Body of pancreas (tissue), 4 donors: ENCODE measurements at regions not wholly inside any gene's neighbourhood (a gene's known extent, or its start where the extent isn't known, plus 50 kb on each side); places are given as distances from the start of the nearest gene placed in this dataset.

ENCODE experiments used
- ATAC-seq: fragments of 150-250 bp; one replicate; pipeline ENCODE4 v1.9.1; 2016
- DNase-seq, 4 donors: peaks; one replicate each; pipeline ENCODE4 v3.0.0-alpha.2; 2019
- H3K27ac ChIP-seq, 4 donors: fragments of 200-600 bp; sonication (generic); 1 replicate in 3 of 4; 2 replicates in 1 of 4; pipeline versions ENCODE4 v1.5.1 to v1.6.1; 2016 to 2019; ENCODE audit warnings: mild to moderate bottlenecking in 1 of 4, mixed read lengths in 1 of 4, moderate library complexity in 1 of 4
- H3K27me3 ChIP-seq, 2 donors: fragments of 200-600 bp; sonication (generic); one replicate each; pipeline ENCODE4 v1.6.0; 2016; ENCODE audit warnings: mild to moderate bottlenecking in 1 of 2
- H3K36me3 ChIP-seq, 2 donors: fragments of 200-600 bp; sonication (generic); replicated peaks in 1 of 2; 2 replicates each; pipeline ENCODE4 v1.5.1; 2016; ENCODE audit warnings: low read depth in 2 of 2; ENCODE audit not compliant: insufficient read depth in 1 of 2
- H3K4me1 ChIP-seq: fragments of 200-600 bp; sonication (generic); one replicate; pipeline ENCODE4 v1.6.0; 2016
- H3K4me3 ChIP-seq, 2 donors: fragments of 200-600 bp; sonication (generic); 1 replicate in 1 of 2; 2 replicates in 1 of 2; pipeline ENCODE4 v1.5.1; 2016 to 2019
- H3K9me3 ChIP-seq, 3 donors: fragments of 200-600 bp; sonication (generic); 1 replicate in 2 of 3; 2 replicates in 1 of 3; pipeline ENCODE4 v1.5.1; 2016
- CTCF ChIP-seq, 7 experiments: fragments of 450-650 bp in 4 of 7; fragments of 200-600 bp in 3 of 7; sonication (generic) in 3 of 7; IDR thresholded peaks; one replicate each; pipeline ENCODE4 v1.5.1; 2016 to 2019; ENCODE audit warnings: antibody characterized with exemption in 7 of 7
- POLR2A ChIP-seq, 3 donors: fragments of 450-650 bp; IDR thresholded peaks; one replicate each; pipeline ENCODE4 v1.6.1; 2016; ENCODE audit warnings: antibody characterized with exemption in 3 of 3, mild to moderate bottlenecking in 2 of 3
- WGBS, 2 donors: methylation state at CpG; one replicate each; pipeline ENCODE4 v1.1.5; 2017; 5-methylcytosine and 5-hydroxymethylcytosine counted together
- intact Hi-C: fragments of 100-400 bp; cut with DNase I; formaldehyde crosslinking; loops from one replicate; pipeline ENCODE4 v1.15.1; 2023

- Histone ChIP-seq H3K4me3 (no peak overlapping the region), H3K9me3 (no peaks in the 10 kb centered on the region), H3K4me1 (no peaks in the 10 kb centered on the region), H3K27me3 (no peaks in the 10 kb centered on the region), H3K27ac (no peak overlapping the region), H3K36me3 (no peaks in the 10 kb centered on the region)
- ATAC-seq (no peak), DNase-seq (no peak)
- TF ChIP-seq CTCF (IDR thresholded peaks at IDR 0.05) (no peak), POLR2A (IDR thresholded peaks at IDR 0.05) (no peak)
- intact Hi-C loops, result no loop called here
- 63 to 81% methylated on average over 1 of the region's 1 CpG for WGBS, 2 donors
These were observed 727.2 kb upstream of the ADGRL2 start for GRCh38 chr1:81073580-81073979.

DNA sequence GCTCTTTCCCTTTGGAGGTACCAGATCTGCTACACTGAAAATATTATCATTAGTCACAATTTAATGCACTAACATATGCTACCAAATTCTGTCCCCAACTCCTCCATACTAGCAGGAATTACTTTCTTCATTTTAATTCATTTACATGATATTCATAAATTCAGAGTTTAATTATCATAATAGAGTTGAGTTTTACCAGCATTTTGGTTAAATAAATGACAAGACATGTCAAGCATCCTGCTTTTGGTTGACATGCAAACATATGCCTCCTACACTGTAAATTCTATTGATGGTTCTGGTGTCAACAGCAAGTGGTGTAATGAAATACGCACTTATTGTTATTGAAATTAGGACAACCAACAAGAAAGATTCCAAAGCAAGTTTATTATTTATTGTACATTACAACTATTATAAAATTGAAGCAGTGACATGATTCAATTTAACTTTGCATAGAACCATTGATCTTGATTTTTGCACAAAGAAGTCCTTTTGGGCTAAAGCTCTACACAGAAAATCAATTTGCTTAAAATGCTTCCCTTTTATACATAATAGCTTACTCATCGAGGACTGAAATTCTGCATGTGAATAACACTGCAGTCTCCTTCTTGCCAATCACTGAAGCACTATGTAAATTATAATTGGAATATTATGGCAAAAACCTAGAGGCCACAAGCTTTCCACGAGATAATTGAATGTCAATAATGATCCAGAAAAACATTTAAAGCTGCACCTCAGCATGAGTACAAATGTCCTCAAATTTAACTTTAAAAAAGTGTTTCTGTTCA, 728.6 kb upstream of the ADGRL2 start:
- Histone ChIP-seq H3K27ac (no peak overlapping the region), H3K4me3 (no peak overlapping the region), H3K9me3 (no peaks in the 10 kb centered on the region), H3K4me1 (no peaks in the 10 kb centered on the region), H3K36me3 (no peaks in the 10 kb centered on the region), H3K27me3 (no peaks in the 10 kb centered on the region)
- 49 to 50% methylated on average over 3 of the region's 3 CpGs for WGBS, 2 donors
- TF ChIP-seq POLR2A (IDR thresholded peaks at IDR 0.05) (no peak), CTCF (IDR thresholded peaks at IDR 0.05) (no peak)
- DNase-seq (no peak), ATAC-seq (no peak)
- intact Hi-C loops, result no loop called here

- WGBS, 2 donors, result 61 to 67% methylated on average over 1 of the region's 1 CpG
- Histone ChIP-seq H3K9me3 (no peaks in the 10 kb centered on the region), H3K4me3 (no peak overlapping the region), H3K27me3 (no peaks in the 10 kb centered on the region), H3K4me1 (no peaks in the 10 kb centered on the region), H3K27ac (no peak overlapping the region), H3K36me3 (no peaks in the 10 kb centered on the region)
- no peak for TF ChIP-seq POLR2A (IDR thresholded peaks at IDR 0.05)
- no peak for TF ChIP-seq CTCF (IDR thresholded peaks at IDR 0.05)
- no peak for DNase-seq
- intact Hi-C loops, result no loop called here
- ATAC-seq, result no peak
These were observed 729.5 kb upstream of the ADGRL2 start for GRCh38 chr1:81071072-81071858.

DNA sequence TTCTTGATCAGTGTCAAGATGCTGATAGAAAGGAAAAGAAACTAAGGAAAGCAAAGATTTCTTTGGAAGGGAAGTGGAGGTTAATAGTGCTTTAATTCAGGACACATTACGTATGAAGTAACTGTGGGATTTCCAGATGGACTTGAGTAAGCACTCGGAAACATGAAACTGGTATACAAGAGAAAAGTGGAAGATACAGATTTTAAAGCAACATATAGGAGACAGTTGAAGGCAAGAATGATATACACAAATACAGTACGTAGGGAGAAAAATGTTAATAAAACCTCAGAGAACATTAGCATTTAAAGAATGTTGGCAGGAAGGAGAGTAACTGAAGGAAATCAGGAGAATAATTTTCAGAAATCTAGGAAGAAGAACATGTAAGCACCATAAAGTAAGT, 730.9 kb upstream of the ADGRL2 start:
- WGBS, 2 donors, result 45 to 51% methylated on average over 3 of the region's 3 CpGs
- Histone ChIP-seq H3K27ac (no peak overlapping the region), H3K4me1 (no peaks in the 10 kb centered on the region), H3K4me3 (no peak overlapping the region), H3K36me3 (no peaks in the 10 kb centered on the region), H3K9me3 (no peaks in the 10 kb centered on the region), H3K27me3 (no peaks in the 10 kb centered on the region)
- ATAC-seq (no peak), DNase-seq (no peak)
- TF ChIP-seq CTCF (IDR thresholded peaks at IDR 0.05), result no peak
- TF ChIP-seq POLR2A (IDR thresholded peaks at IDR 0.05), result no peak
- intact Hi-C loops, result no loop called here
